ENCODE measurements at regions not wholly inside any gene's neighbourhood (a gene's known extent, or its start where the extent isn't known, plus 50 kb on each side); places are given as distances from the start of the nearest gene placed in this dataset.
"Not testable (repeated sequence)": the region's sequence is repeated elsewhere in the genome, so short reads cannot be mapped to it uniquely, and the experiment has no call there.

- no peak overlapping the region for H3K9ac ChIP-seq (ENCODE audit: low read length)
- H3K4me3 ChIP-seq (ENCODE audit: low read length): no peak overlapping the region
- DNase-seq (ENCODE audit: low read depth): no peak
- H3K4me1 ChIP-seq (ENCODE audit: control insufficient read depth, insufficient read depth, low read length): no peaks in the 10 kb centered on the region
- H3K36me3 ChIP-seq (ENCODE audit: control insufficient read depth, insufficient read depth, low read length, severe bottlenecking): no peaks in the 10 kb centered on the region
- no peaks in the 10 kb centered on the region for H3K9me3 ChIP-seq (ENCODE audit: control insufficient read depth, low read length)
- peaks cover 5% of the 10 kb centered on the region for H3K27me3 ChIP-seq (replicated peaks; ENCODE audit: control insufficient read depth, insufficient read depth, low read length)
These were observed 1094.7 kb downstream of the UQCRFS1 start for GRCh38 chr19:28118235-28118634.

GRCh38 chr19:28117143-28117542 is 1095.8 kb downstream of the UQCRFS1 start:
- Histone ChIP-seq H3K36me3 (ENCODE audit: control insufficient read depth, insufficient read depth, low read length, severe bottlenecking) (no peaks in the 10 kb centered on the region), H3K27me3 (replicated peaks; ENCODE audit: control insufficient read depth, insufficient read depth, low read length) (peaks cover under 1% of the 10 kb centered on the region), H3K4me1 (ENCODE audit: control insufficient read depth, insufficient read depth, low read length) (no peaks in the 10 kb centered on the region), H3K4me3 (ENCODE audit: low read length) (no peak overlapping the region), H3K9ac (ENCODE audit: low read length) (no peak overlapping the region), H3K9me3 (ENCODE audit: control insufficient read depth, low read length) (no peaks in the 10 kb centered on the region)
- DNase-seq (ENCODE audit: low read depth): no peak

- H3K4me3 ChIP-seq (ENCODE audit: low read length); H3K36me3 ChIP-seq (ENCODE audit: control insufficient read depth, insufficient read depth, low read length, severe bottlenecking); DNase-seq (ENCODE audit: low read depth); H3K27me3 ChIP-seq (replicated peaks; ENCODE audit: control insufficient read depth, insufficient read depth, low read length); H3K9ac ChIP-seq (ENCODE audit: low read length); H3K9me3 ChIP-seq (ENCODE audit: control insufficient read depth, low read length); H3K4me1 ChIP-seq (ENCODE audit: control insufficient read depth, insufficient read depth, low read length): not testable (repeated sequence)
These were observed 1096.6 kb downstream of the UQCRFS1 start for GRCh38 chr19:28116379-28116778.

- Histone ChIP-seq H3K9ac (ENCODE audit: low read length) (no peak overlapping the region), H3K9me3 (ENCODE audit: control insufficient read depth, low read length) (no peaks in the 10 kb centered on the region), H3K27me3 (replicated peaks; ENCODE audit: control insufficient read depth, insufficient read depth, low read length) (peaks cover 3% of the 10 kb centered on the region), H3K36me3 (ENCODE audit: control insufficient read depth, insufficient read depth, low read length, severe bottlenecking) (no peaks in the 10 kb centered on the region), H3K4me3 (ENCODE audit: low read length) (no peak overlapping the region), H3K4me1 (ENCODE audit: control insufficient read depth, insufficient read depth, low read length) (no peaks in the 10 kb centered on the region)
- no peak for DNase-seq (ENCODE audit: low read depth)
These were observed 1109.0 kb downstream of the UQCRFS1 start for GRCh38 chr19:28103921-28104320.

GRCh38 chr19:28084659-28085157 is 1128.2 kb downstream of the UQCRFS1 start:
- H3K9ac ChIP-seq (ENCODE audit: low read length); DNase-seq (ENCODE audit: low read depth); H3K4me1 ChIP-seq (ENCODE audit: control insufficient read depth, insufficient read depth, low read length); H3K4me3 ChIP-seq (ENCODE audit: low read length); H3K27me3 ChIP-seq (replicated peaks; ENCODE audit: control insufficient read depth, insufficient read depth, low read length); H3K36me3 ChIP-seq (ENCODE audit: control insufficient read depth, insufficient read depth, low read length, severe bottlenecking); H3K9me3 ChIP-seq (ENCODE audit: control insufficient read depth, low read length): not testable (repeated sequence)

- Histone ChIP-seq H3K36me3 (ENCODE audit: control insufficient read depth, insufficient read depth, low read length, severe bottlenecking) (no peaks in the 10 kb centered on the region), H3K9me3 (ENCODE audit: control insufficient read depth, low read length) (peaks cover 9% of the 10 kb centered on the region), H3K4me1 (ENCODE audit: control insufficient read depth, insufficient read depth, low read length) (no peaks in the 10 kb centered on the region), H3K27me3 (replicated peaks; ENCODE audit: control insufficient read depth, insufficient read depth, low read length) (no peaks in the 10 kb centered on the region), H3K4me3 (ENCODE audit: low read length) (no peak overlapping the region), H3K9ac (ENCODE audit: low read length) (no peak overlapping the region)
- DNase-seq (ENCODE audit: low read depth): no peak
These were observed 1136.3 kb downstream of the UQCRFS1 start for GRCh38 chr19:28076628-28077027.

- H3K36me3 ChIP-seq (ENCODE audit: control insufficient read depth, insufficient read depth, low read length, severe bottlenecking): no peaks in the 10 kb centered on the region
- no peak overlapping the region for H3K4me3 ChIP-seq (ENCODE audit: low read length)
- DNase-seq (ENCODE audit: low read depth): no peak
- no peak overlapping the region for H3K9ac ChIP-seq (ENCODE audit: low read length)
- H3K9me3 ChIP-seq (ENCODE audit: control insufficient read depth, low read length): peaks cover 5% of the 10 kb centered on the region
- no peaks in the 10 kb centered on the region for H3K27me3 ChIP-seq (replicated peaks; ENCODE audit: control insufficient read depth, insufficient read depth, low read length)
- no peaks in the 10 kb centered on the region for H3K4me1 ChIP-seq (ENCODE audit: control insufficient read depth, insufficient read depth, low read length)
These were observed 1137.7 kb downstream of the UQCRFS1 start for GRCh38 chr19:28075229-28075628.

GRCh38 chr19:28074773-28075172 is 1138.2 kb downstream of the UQCRFS1 start:
- Histone ChIP-seq H3K9me3 (ENCODE audit: control insufficient read depth, low read length) (peaks cover 5% of the 10 kb centered on the region), H3K36me3 (ENCODE audit: control insufficient read depth, insufficient read depth, low read length, severe bottlenecking) (no peaks in the 10 kb centered on the region), H3K4me1 (ENCODE audit: control insufficient read depth, insufficient read depth, low read length) (no peaks in the 10 kb centered on the region), H3K9ac (ENCODE audit: low read length) (no peak overlapping the region), H3K4me3 (ENCODE audit: low read length) (no peak overlapping the region), H3K27me3 (replicated peaks; ENCODE audit: control insufficient read depth, insufficient read depth, low read length) (peaks cover 3% of the 10 kb centered on the region)
- DNase-seq (ENCODE audit: low read depth): no peak

GRCh38 chr19:28067882-28068281 is 1145.1 kb downstream of the UQCRFS1 start:
- Histone ChIP-seq H3K9me3 (ENCODE audit: control insufficient read depth, low read length) (no peaks in the 10 kb centered on the region), H3K27me3 (replicated peaks; ENCODE audit: control insufficient read depth, insufficient read depth, low read length) (peaks cover 3% of the 10 kb centered on the region), H3K36me3 (ENCODE audit: control insufficient read depth, insufficient read depth, low read length, severe bottlenecking) (no peaks in the 10 kb centered on the region), H3K9ac (ENCODE audit: low read length) (no peak overlapping the region), H3K4me1 (ENCODE audit: control insufficient read depth, insufficient read depth, low read length) (no peaks in the 10 kb centered on the region), H3K4me3 (ENCODE audit: low read length) (no peak overlapping the region)
- no peak for DNase-seq (ENCODE audit: low read depth)

GRCh38 chr19:28066988-28067387 is 1146.0 kb downstream of the UQCRFS1 start:
- Histone ChIP-seq H3K9me3 (ENCODE audit: control insufficient read depth, low read length) (no peaks in the 10 kb centered on the region), H3K9ac (ENCODE audit: low read length) (no peak overlapping the region), H3K4me1 (ENCODE audit: control insufficient read depth, insufficient read depth, low read length) (no peaks in the 10 kb centered on the region), H3K36me3 (ENCODE audit: control insufficient read depth, insufficient read depth, low read length, severe bottlenecking) (no peaks in the 10 kb centered on the region), H3K4me3 (ENCODE audit: low read length) (no peak overlapping the region), H3K27me3 (replicated peaks; ENCODE audit: control insufficient read depth, insufficient read depth, low read length) (peaks cover 3% of the 10 kb centered on the region)
- no peak for DNase-seq (ENCODE audit: low read depth)

- Histone ChIP-seq H3K9me3 (ENCODE audit: control insufficient read depth, low read length) (no peaks in the 10 kb centered on the region), H3K9ac (ENCODE audit: low read length) (no peak overlapping the region), H3K36me3 (ENCODE audit: control insufficient read depth, insufficient read depth, low read length, severe bottlenecking) (no peaks in the 10 kb centered on the region), H3K27me3 (replicated peaks; ENCODE audit: control insufficient read depth, insufficient read depth, low read length) (peaks cover 3% of the 10 kb centered on the region), H3K4me3 (ENCODE audit: low read length) (no peak overlapping the region), H3K4me1 (ENCODE audit: control insufficient read depth, insufficient read depth, low read length) (no peaks in the 10 kb centered on the region)
- no peak for DNase-seq (ENCODE audit: low read depth)
These were observed 1146.8 kb downstream of the UQCRFS1 start for GRCh38 chr19:28066161-28066560.

GRCh38 chr19:28065026-28065425 is 1147.9 kb downstream of the UQCRFS1 start:
- Histone ChIP-seq H3K36me3 (ENCODE audit: control insufficient read depth, insufficient read depth, low read length, severe bottlenecking) (no peaks in the 10 kb centered on the region), H3K4me1 (ENCODE audit: control insufficient read depth, insufficient read depth, low read length) (no peaks in the 10 kb centered on the region), H3K9me3 (ENCODE audit: control insufficient read depth, low read length) (no peaks in the 10 kb centered on the region), H3K27me3 (replicated peaks; ENCODE audit: control insufficient read depth, insufficient read depth, low read length) (peaks cover 3% of the 10 kb centered on the region), H3K9ac (ENCODE audit: low read length) (no peak overlapping the region), H3K4me3 (ENCODE audit: low read length) (no peak overlapping the region)
- no peak for DNase-seq (ENCODE audit: low read depth)

All from adipocyte (in vitro differentiated cells).